ENCODE measurements at regions not wholly inside any gene's neighbourhood (a gene's known extent, or its start where the extent isn't known, plus 50 kb on each side); places are given as distances from the start of the nearest gene placed in this dataset.

DNA sequence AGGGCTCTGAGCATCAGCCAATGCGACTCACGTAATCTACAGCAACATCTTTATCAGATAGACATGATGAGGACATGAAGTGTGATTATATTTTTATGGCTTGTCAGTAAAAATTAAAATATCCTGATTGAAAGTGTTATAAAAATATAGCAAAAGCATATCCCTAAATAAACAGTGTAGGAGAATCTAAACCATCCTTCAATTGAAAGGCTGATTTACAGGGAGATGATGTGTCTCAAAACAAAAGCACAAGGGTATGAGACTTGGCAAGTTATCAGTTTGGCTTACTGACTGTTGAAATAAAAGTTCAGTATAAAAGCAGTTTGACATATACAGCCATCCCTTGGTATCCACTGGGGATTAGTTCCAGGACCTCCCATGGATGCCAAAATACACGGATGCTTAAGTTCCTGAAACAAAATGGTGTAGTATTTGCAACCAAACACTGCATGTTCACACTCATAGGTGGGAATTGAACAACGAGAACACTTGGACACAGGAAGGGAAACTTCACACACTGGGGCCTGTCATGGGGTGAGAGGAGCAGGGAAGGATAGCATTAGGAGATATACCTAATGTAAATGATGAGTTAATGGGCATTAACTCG is 149.9 kb upstream of the MAP1B start:
- no peak for DNase-seq
- Histone ChIP-seq H3K4me1 (no peaks in the 10 kb centered on the region), H3K27ac (no peak overlapping the region), H3K9me3 (no peaks in the 10 kb centered on the region), H3K27me3 (no peaks in the 10 kb centered on the region), H3K4me3 (no peak overlapping the region), H3K36me3 (no peaks in the 10 kb centered on the region)
- FAIRE-seq, result no peak
- no peak for ATAC-seq
- 69 to 74% methylated on average over 5 of the region's 5 CpGs for WGBS, 2 donors
- intact Hi-C loops (cut with DNase I), result no loop called here
- TF ChIP-seq, protein P1, sequence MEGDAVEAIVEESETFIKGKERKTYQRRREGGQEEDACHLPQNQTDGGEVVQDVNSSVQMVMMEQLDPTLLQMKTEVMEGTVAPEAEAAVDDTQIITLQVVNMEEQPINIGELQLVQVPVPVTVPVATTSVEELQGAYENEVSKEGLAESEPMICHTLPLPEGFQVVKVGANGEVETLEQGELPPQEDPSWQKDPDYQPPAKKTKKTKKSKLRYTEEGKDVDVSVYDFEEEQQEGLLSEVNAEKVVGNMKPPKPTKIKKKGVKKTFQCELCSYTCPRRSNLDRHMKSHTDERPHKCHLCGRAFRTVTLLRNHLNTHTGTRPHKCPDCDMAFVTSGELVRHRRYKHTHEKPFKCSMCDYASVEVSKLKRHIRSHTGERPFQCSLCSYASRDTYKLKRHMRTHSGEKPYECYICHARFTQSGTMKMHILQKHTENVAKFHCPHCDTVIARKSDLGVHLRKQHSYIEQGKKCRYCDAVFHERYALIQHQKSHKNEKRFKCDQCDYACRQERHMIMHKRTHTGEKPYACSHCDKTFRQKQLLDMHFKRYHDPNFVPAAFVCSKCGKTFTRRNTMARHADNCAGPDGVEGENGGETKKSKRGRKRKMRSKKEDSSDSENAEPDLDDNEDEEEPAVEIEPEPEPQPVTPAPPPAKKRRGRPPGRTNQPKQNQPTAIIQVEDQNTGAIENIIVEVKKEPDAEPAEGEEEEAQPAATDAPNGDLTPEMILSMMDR (IDR thresholded peaks at IDR 0.05), result no peak

DNA sequence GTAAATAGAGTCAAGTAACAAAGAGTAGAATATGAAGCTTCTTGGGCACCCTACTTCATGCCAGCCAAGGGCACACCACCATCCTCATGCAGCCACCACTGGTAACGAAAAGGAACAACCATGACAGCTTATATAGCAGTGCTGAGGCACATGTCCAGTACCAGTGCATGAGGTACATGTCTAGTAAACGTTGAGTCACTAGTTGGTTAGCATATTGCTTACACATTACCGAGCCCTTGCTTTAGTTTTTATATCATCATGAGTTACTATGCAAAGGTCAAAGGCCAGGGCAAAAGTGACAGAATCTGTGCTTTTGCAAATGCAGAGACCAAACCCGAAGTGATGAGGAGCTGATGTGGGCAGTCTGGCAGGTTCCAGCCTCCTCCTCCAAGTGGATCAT is 147.1 kb upstream of the MAP1B start:
- no peaks in the 10 kb centered on the region for H3K27me3 ChIP-seq
- no peaks in the 10 kb centered on the region for H3K4me1 ChIP-seq
- no peak for ATAC-seq
- TF ChIP-seq, protein P1 (IDR thresholded peaks at IDR 0.05), result no peak
- no peak overlapping the region for H3K4me3 ChIP-seq
- no peaks in the 10 kb centered on the region for H3K9me3 ChIP-seq
- FAIRE-seq, result no peak
- no peaks in the 10 kb centered on the region for H3K36me3 ChIP-seq
- DNase-seq, result no peak
- 69 to 81% methylated on average over 4 of the region's 4 CpGs for WGBS, 2 donors
- intact Hi-C loops (cut with DNase I), result no loop called here
- no peak overlapping the region for H3K27ac ChIP-seq

DNA sequence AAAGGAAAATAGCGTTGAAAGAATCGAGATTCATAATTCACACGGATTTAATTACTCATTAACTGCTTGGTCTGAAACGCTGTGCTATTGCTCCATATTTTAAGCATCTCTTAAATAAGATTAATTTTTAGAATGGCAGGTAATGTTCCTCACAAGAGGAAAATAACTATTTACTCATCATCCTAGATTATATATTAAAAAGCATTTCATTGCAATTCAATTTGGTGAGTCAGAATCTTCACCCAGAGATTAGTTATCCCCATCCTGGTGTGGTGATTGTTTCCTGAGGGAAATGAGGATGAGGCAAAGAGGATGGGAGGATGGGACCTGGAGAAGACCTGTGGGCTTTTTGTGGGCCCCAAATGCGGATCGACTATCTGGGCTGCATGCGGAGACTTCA is 145.5 kb upstream of the MAP1B start:
- intact Hi-C loops (cut with DNase I), result no loop called here
- Histone ChIP-seq H3K4me1 (no peaks in the 10 kb centered on the region), H3K9me3 (no peaks in the 10 kb centered on the region), H3K4me3 (no peak overlapping the region), H3K27me3 (no peaks in the 10 kb centered on the region), H3K36me3 (no peaks in the 10 kb centered on the region), H3K27ac (no peak overlapping the region)
- DNase-seq (no peak), ATAC-seq (no peak), FAIRE-seq (no peak)
- 84 to 89% methylated on average over 7 of the region's 7 CpGs for WGBS, 2 donors
- TF ChIP-seq, protein P1 (IDR thresholded peaks at IDR 0.05), result no peak

DNA sequence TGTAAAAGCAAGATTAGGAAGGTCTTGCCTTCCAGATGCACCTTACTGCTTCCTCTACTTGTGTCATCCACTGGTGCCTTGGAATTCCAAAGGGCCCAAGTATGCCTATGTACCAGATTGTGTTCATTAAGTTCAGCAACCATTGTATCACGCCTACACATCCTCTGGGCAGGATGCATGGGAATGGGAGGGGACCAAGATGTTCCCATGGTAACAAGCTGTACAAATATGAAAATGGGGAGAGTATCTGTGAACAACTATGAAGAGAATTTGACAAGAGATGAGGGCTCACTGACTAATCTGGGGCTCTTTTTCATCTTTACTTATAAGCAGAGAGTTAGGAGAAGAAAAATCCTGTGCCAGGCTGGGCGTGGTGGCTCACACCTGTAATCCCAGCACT is 137.8 kb upstream of the MAP1B start:
- Histone ChIP-seq H3K4me3 (no peak overlapping the region), H3K4me1 (peaks cover 0 to 4% (median 0%) of the 10 kb centered on the region in 3 donors), H3K27ac (no peak overlapping the region), H3K9me3 (no peaks in the 10 kb centered on the region), H3K27me3 (no peaks in the 10 kb centered on the region), H3K36me3 (no peaks in the 10 kb centered on the region)
- no peak for FAIRE-seq
- 66 to 71% methylated on average over 2 of the region's 2 CpGs for WGBS, 2 donors
- TF ChIP-seq, protein P1 (IDR thresholded peaks at IDR 0.05), result no peak
- intact Hi-C loops (cut with DNase I), result no loop called here
- no peak for DNase-seq
- ATAC-seq, result no peak

DNA sequence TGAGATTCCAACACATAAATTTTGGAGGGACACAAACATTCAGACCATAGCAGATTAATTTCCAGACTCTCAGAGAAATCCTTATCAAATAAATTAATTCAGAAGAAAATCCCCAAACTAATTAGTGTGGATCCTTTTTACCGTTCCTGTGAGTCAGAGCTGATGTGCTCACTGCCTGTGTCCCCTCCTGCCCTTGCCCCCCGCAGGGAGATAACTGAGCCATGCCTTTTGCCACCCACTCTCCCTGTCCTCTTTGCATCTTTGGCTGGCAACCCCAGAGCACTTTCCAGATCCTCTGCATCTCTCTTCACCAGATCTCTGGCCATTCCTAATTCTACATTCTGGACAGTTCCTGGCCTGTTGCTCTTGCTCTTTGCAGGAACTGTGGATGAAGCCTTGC is 135.4 kb upstream of the MAP1B start:
- peaks cover 0 to 4% (median 0%) of the 10 kb centered on the region in 3 donors for H3K4me1 ChIP-seq
- TF ChIP-seq, protein P1 (IDR thresholded peaks at IDR 0.05), result no peak
- intact Hi-C loops (cut with DNase I), result no loop called here
- 69 to 80% methylated on average over 2 of the region's 2 CpGs for WGBS, 2 donors
- no peaks in the 10 kb centered on the region for H3K9me3 ChIP-seq
- no peak overlapping the region for H3K27ac ChIP-seq
- no peaks in the 10 kb centered on the region for H3K36me3 ChIP-seq
- H3K27me3 ChIP-seq, result no peaks in the 10 kb centered on the region
- ATAC-seq, result no peak
- no peak for FAIRE-seq
- DNase-seq, result no peak
- H3K4me3 ChIP-seq, result no peak overlapping the region

Measured in pancreas (tissue), 10 donors.